ENCODE measurements at regions not wholly inside any gene's neighbourhood (a gene's known extent, or its start where the extent isn't known, plus 50 kb on each side); places are given as distances from the start of the nearest gene placed in this dataset.

DNA sequence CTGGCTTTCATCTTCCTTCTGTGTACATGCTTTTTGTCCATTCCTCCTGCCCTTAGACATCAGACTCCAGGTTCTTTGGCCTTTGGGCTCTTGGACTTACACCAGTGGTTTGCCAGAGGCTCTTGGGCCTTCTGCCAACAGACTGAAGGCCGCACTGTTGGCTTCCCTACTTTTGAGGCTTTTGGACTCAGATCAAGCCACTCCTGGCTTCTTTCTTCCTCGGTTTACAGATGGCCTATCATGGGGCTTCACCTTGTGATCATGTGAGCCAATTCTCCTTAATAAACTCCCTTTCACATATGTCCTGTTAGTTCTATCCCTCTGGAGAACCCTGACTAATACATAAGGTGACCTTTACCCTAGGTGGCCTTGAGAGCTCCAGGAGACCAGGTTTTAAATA lies 189.1 kb upstream of the CCNG1 start:
- H3K14ac ChIP-seq (ENCODE audit: low read length), result no peak overlapping the region
- H3K4me3 ChIP-seq (ENCODE audit: low read depth, low read length), result no peak overlapping the region
- H2BK12ac ChIP-seq (ENCODE audit: low read length), result no peak overlapping the region
- no peak for DNase-seq
- no peaks in the 10 kb centered on the region for H3K79me1 ChIP-seq (ENCODE audit: low read length)
- no peak overlapping the region for H2AK5ac ChIP-seq (ENCODE audit: low read length)
- no peaks in the 10 kb centered on the region for H3K27me3 ChIP-seq (ENCODE audit: insufficient read depth, low read length)
- H3K4me2 ChIP-seq (ENCODE audit: low read length), result no peak overlapping the region
- no peaks in the 10 kb centered on the region for H3K4me1 ChIP-seq (ENCODE audit: control insufficient read depth in 1 of 2, insufficient read depth in 2 of 2, low read length in 2 of 2)
- H3K18ac ChIP-seq (ENCODE audit: low read length), result no peak overlapping the region
- no peaks in the 10 kb centered on the region for H3K36me3 ChIP-seq (ENCODE audit: control insufficient read depth in 1 of 2, insufficient read depth in 2 of 2, low read length in 2 of 2)
- no peak overlapping the region for H4K12ac ChIP-seq (ENCODE audit: low read depth, low read length)
- H2BK120ac ChIP-seq (ENCODE audit: insufficient read depth, low read length, poor library complexity), result no peak overlapping the region
- no peaks in the 10 kb centered on the region for H3K9me3 ChIP-seq (ENCODE audit: insufficient read depth, low read depth, low read length)
- no peak overlapping the region for H3K9ac ChIP-seq (ENCODE audit: low read length)
- H3K27ac ChIP-seq (ENCODE audit: low read depth, low read length), result no peak overlapping the region
- H3K23ac ChIP-seq (ENCODE audit: low read length), result no peak overlapping the region
- no peak overlapping the region for H4K8ac ChIP-seq (ENCODE audit: low read depth, low read length)
- H2AFZ ChIP-seq (ENCODE audit: insufficient read depth, low read length, poor library complexity), result no peak overlapping the region
- no peak overlapping the region for H3K4ac ChIP-seq (ENCODE audit: low read depth, low read length)
- H3K79me2 ChIP-seq (ENCODE audit: control insufficient read depth, insufficient read depth, low read length, poor library complexity), result no peaks in the 10 kb centered on the region
- no peak overlapping the region for H4K91ac ChIP-seq (ENCODE audit: low read depth, low read length)
- no peak overlapping the region for H2BK5ac ChIP-seq (ENCODE audit: low read depth, low read length, poor library complexity)
- no CpG with 5 or more reads among the region's 2 CpGs for WGBS (ENCODE audit: extremely low coverage, insufficient coverage, insufficient read length)

DNA sequence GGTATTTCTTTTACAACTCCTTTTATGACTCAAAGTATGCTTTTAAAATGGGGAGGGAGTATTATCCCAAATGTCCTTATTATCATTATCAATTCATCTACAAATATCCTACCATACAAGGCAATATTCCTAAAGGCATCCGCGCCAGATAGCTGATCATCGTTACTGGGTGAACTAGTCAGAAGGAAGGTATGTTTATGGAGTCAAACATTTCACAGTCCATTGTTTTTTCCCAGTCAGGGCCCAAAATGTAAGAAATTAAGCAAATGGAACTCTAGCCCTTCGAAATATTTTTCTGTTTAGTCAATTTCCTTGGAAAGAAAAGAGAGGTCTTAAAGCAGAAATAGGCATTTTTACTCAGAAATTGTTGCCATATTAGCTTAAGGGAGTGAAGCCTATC lies 188.5 kb upstream of the CCNG1 start:
- Histone ChIP-seq H4K8ac (ENCODE audit: low read depth, low read length) (no peak overlapping the region), H3K36me3 (ENCODE audit: control insufficient read depth in 1 of 2, insufficient read depth in 2 of 2, low read length in 2 of 2) (no peaks in the 10 kb centered on the region), H3K79me2 (ENCODE audit: control insufficient read depth, insufficient read depth, low read length, poor library complexity) (no peaks in the 10 kb centered on the region), H3K23ac (ENCODE audit: low read length) (no peak overlapping the region), H3K4me2 (ENCODE audit: low read length) (no peak overlapping the region), H4K12ac (ENCODE audit: low read depth, low read length) (no peak overlapping the region), H2AFZ (ENCODE audit: insufficient read depth, low read length, poor library complexity) (no peak overlapping the region), H3K27me3 (ENCODE audit: insufficient read depth, low read length) (no peaks in the 10 kb centered on the region), H3K9ac (ENCODE audit: low read length) (no peak overlapping the region), H3K4me3 (ENCODE audit: low read depth, low read length) (no peak overlapping the region), H2AK5ac (ENCODE audit: low read length) (no peak overlapping the region), H3K9me3 (ENCODE audit: insufficient read depth, low read depth, low read length) (no peaks in the 10 kb centered on the region), H3K14ac (ENCODE audit: low read length) (no peak overlapping the region), H4K91ac (ENCODE audit: low read depth, low read length) (no peak overlapping the region), H2BK120ac (ENCODE audit: insufficient read depth, low read length, poor library complexity) (no peak overlapping the region), H3K18ac (ENCODE audit: low read length) (no peak overlapping the region), H3K79me1 (ENCODE audit: low read length) (no peaks in the 10 kb centered on the region), H3K27ac (ENCODE audit: low read depth, low read length) (no peak overlapping the region), H3K4ac (ENCODE audit: low read depth, low read length) (no peak overlapping the region), H2BK5ac (ENCODE audit: low read depth, low read length, poor library complexity) (no peak overlapping the region), H2BK12ac (ENCODE audit: low read length) (no peak overlapping the region), H3K4me1 (ENCODE audit: control insufficient read depth in 1 of 2, insufficient read depth in 2 of 2, low read length in 2 of 2) (no peaks in the 10 kb centered on the region)
- no CpG with 5 or more reads among the region's 4 CpGs for WGBS (ENCODE audit: extremely low coverage, insufficient coverage, insufficient read length)
- DNase-seq, result peak in 1 of 2 donors; percentile 6

DNA sequence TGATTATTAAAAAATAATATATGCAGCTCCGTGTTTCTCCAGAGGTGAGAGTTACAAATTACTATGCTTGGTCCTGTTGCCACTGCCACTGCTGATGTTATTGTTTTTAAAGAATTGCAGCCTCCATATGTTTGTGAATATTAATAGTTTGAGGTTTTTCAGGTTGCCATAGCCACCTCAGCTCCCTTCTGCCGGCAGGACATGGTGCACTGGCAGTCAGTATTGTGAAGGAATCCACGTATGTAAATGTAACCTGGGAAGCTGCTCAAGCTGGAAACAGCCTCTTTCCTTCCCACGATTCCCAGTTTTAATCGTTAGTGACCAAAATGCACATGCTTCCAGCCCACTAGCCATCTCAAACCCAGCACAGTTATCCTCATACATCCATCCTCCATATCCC lies 184.4 kb upstream of the CCNG1 start:
- no peak overlapping the region for H2AK5ac ChIP-seq (ENCODE audit: low read length)
- no peaks in the 10 kb centered on the region for H3K79me2 ChIP-seq (ENCODE audit: control insufficient read depth, insufficient read depth, low read length, poor library complexity)
- H4K91ac ChIP-seq (ENCODE audit: low read depth, low read length), result no peak overlapping the region
- no peaks in the 10 kb centered on the region for H3K79me1 ChIP-seq (ENCODE audit: low read length)
- no peak overlapping the region for H3K4me3 ChIP-seq (ENCODE audit: low read depth, low read length)
- no peaks in the 10 kb centered on the region for H3K4me1 ChIP-seq (ENCODE audit: control insufficient read depth in 1 of 2, insufficient read depth in 2 of 2, low read length in 2 of 2)
- no peak overlapping the region for H3K4ac ChIP-seq (ENCODE audit: low read depth, low read length)
- H3K4me2 ChIP-seq (ENCODE audit: low read length), result no peak overlapping the region
- H3K14ac ChIP-seq (ENCODE audit: low read length), result no peak overlapping the region
- no peak overlapping the region for H3K9ac ChIP-seq (ENCODE audit: low read length)
- H3K27ac ChIP-seq (ENCODE audit: low read depth, low read length), result no peak overlapping the region
- no CpG with 5 or more reads among the region's 5 CpGs for WGBS (ENCODE audit: extremely low coverage, insufficient coverage, insufficient read length)
- H4K12ac ChIP-seq (ENCODE audit: low read depth, low read length), result no peak overlapping the region
- H3K23ac ChIP-seq (ENCODE audit: low read length), result no peak overlapping the region
- no peak overlapping the region for H2AFZ ChIP-seq (ENCODE audit: insufficient read depth, low read length, poor library complexity)
- H2BK12ac ChIP-seq (ENCODE audit: low read length), result no peak overlapping the region
- H2BK5ac ChIP-seq (ENCODE audit: low read depth, low read length, poor library complexity), result no peak overlapping the region
- no peaks in the 10 kb centered on the region for H3K27me3 ChIP-seq (ENCODE audit: insufficient read depth, low read length)
- DNase-seq, result no peak
- no peak overlapping the region for H3K18ac ChIP-seq (ENCODE audit: low read length)
- H3K9me3 ChIP-seq (ENCODE audit: insufficient read depth, low read depth, low read length), result no peaks in the 10 kb centered on the region
- no peak overlapping the region for H4K8ac ChIP-seq (ENCODE audit: low read depth, low read length)
- no peaks in the 10 kb centered on the region for H3K36me3 ChIP-seq (ENCODE audit: control insufficient read depth in 1 of 2, insufficient read depth in 2 of 2, low read length in 2 of 2)
- no peak overlapping the region for H2BK120ac ChIP-seq (ENCODE audit: insufficient read depth, low read length, poor library complexity)

DNA sequence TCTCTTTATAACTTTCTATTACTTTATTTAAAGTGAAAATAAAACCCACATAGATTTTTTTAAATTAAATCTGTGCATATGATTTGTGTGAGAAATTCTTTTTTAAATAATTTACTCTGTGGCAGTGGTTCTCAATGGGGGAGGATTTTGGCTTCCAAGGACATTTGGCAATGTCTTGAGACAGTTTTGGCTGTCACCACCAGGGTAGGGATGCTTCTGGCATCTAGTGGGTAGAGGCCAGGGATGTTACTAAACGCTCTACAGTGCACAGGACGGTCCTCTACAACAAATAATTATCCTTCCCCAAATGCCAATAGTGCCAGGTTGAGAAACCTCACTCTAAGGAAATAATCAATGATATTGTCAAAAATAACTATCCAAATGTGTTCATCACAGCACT lies 177.9 kb upstream of the CCNG1 start:
- H2AK5ac ChIP-seq (ENCODE audit: low read length), result no peak overlapping the region
- H3K36me3 ChIP-seq (ENCODE audit: control insufficient read depth in 1 of 2, insufficient read depth in 2 of 2, low read length in 2 of 2), result no peaks in the 10 kb centered on the region
- H2BK5ac ChIP-seq (ENCODE audit: low read depth, low read length, poor library complexity), result no peak overlapping the region
- no peak overlapping the region for H4K91ac ChIP-seq (ENCODE audit: low read depth, low read length)
- no peaks in the 10 kb centered on the region for H3K79me2 ChIP-seq (ENCODE audit: control insufficient read depth, insufficient read depth, low read length, poor library complexity)
- H3K18ac ChIP-seq (ENCODE audit: low read length), result no peak overlapping the region
- H3K23ac ChIP-seq (ENCODE audit: low read length), result no peak overlapping the region
- no peak overlapping the region for H4K12ac ChIP-seq (ENCODE audit: low read depth, low read length)
- H3K4me2 ChIP-seq (ENCODE audit: low read length), result no peak overlapping the region
- no peak overlapping the region for H2BK120ac ChIP-seq (ENCODE audit: insufficient read depth, low read length, poor library complexity)
- H3K27ac ChIP-seq (ENCODE audit: low read depth, low read length), result no peak overlapping the region
- no peak overlapping the region for H2AFZ ChIP-seq (ENCODE audit: insufficient read depth, low read length, poor library complexity)
- H3K4me1 ChIP-seq (ENCODE audit: control insufficient read depth in 1 of 2, insufficient read depth in 2 of 2, low read length in 2 of 2), result no peaks in the 10 kb centered on the region
- no peak for DNase-seq
- no peak overlapping the region for H3K14ac ChIP-seq (ENCODE audit: low read length)
- H2BK12ac ChIP-seq (ENCODE audit: low read length), result no peak overlapping the region
- no CpG with 5 or more reads among the region's 2 CpGs for WGBS (ENCODE audit: extremely low coverage, insufficient coverage, insufficient read length)
- H4K8ac ChIP-seq (ENCODE audit: low read depth, low read length), result no peak overlapping the region
- H3K27me3 ChIP-seq (ENCODE audit: insufficient read depth, low read length), result no peaks in the 10 kb centered on the region
- H3K9me3 ChIP-seq (ENCODE audit: insufficient read depth, low read depth, low read length), result no peaks in the 10 kb centered on the region
- no peaks in the 10 kb centered on the region for H3K79me1 ChIP-seq (ENCODE audit: low read length)
- H3K4ac ChIP-seq (ENCODE audit: low read depth, low read length), result no peak overlapping the region
- no peak overlapping the region for H3K9ac ChIP-seq (ENCODE audit: low read length)
- no peak overlapping the region for H3K4me3 ChIP-seq (ENCODE audit: low read depth, low read length)
